PC-3 (cell line): ENCODE measurements at regions not wholly inside any gene's neighbourhood (a gene's known extent, or its start where the extent isn't known, plus 50 kb on each side); places are given as distances from the start of the nearest gene placed in this dataset.

ENCODE experiments used
- ATAC-seq: fragments of 200-7000 bp; cut with Tn5 transposase; 2 replicates; pipeline ENCODE4 v1.9.1; 2020; ENCODE audit warnings: mild to moderate bottlenecking, moderate library complexity
- BruUV-seq: library from RNA; stranded (reverse); fragments of 400-500 nt; replicated peaks from 2 replicates; lab custom pipeline; 2021; lab: Mats Ljungman, UMichigan
- CTCF ChIA-PET: fragments of 300-600 bp; sonication (Branson Sonifier 250); formaldehyde crosslinking; loops from one replicate; lab custom pipeline; 2022; ENCODE audit warnings: antibody characterized with exemption; lab: Charles Lee
- POLR2A ChIA-PET: fragments of 300-600 bp; sonication (Branson Sonifier 250); formaldehyde crosslinking; loops from one replicate; lab custom pipeline; 2022; ENCODE audit warnings: antibody characterized with exemption; ENCODE audit not compliant: unreplicated experiment; lab: Charles Lee
- DNase-seq: peaks from one replicate; pipeline ENCODE4 v3.0.0-alpha.2; 2015
- H2AFZ ChIP-seq: fragments of 300-600 bp; sonication (generic); 2 replicates; pipeline ENCODE4 v1.6.0; 2016; ENCODE audit warnings: antibody characterized with exemption, low read length
- H3F3A ChIP-seq: fragments of 300-600 bp; sonication (generic); one replicate; pipeline ENCODE4 v1.6.0; 2017; ENCODE audit warnings: antibody characterized with exemption, low read length, control low read depth, mild to moderate bottlenecking; ENCODE audit not compliant: unreplicated experiment
- H3K27ac ChIP-seq: fragments of 300-600 bp; sonication (generic); 2 replicates; pipeline ENCODE4 v1.5.1; 2016; ENCODE audit warnings: mild to moderate bottlenecking, low read length
- H3K27me3 ChIP-seq: fragments of 300-600 bp; sonication (generic); 2 replicates; pipeline ENCODE4 v1.6.1; 2016; ENCODE audit warnings: low read length, mixed read lengths
- H3K36me3 ChIP-seq: fragments of 300-600 bp; sonication (generic); 2 replicates; pipeline ENCODE4 v1.6.1; 2016; ENCODE audit warnings: low read depth, mixed run types, low read length, mixed read lengths
- H3K4me1 ChIP-seq: fragments of 300-600 bp; sonication (generic); 2 replicates; pipeline ENCODE4 v1.5.1; 2016; ENCODE audit warnings: low read length; ENCODE audit not compliant: insufficient read depth
- H3K4me2 ChIP-seq: fragments of 300-600 bp; sonication (generic); 2 replicates; pipeline ENCODE4 v1.6.0; 2016; ENCODE audit warnings: low read length
- H3K4me3 ChIP-seq: fragments of 300-600 bp; sonication (generic); 2 replicates; pipeline ENCODE4 v1.5.1; 2016; ENCODE audit warnings: mild to moderate bottlenecking, low read length, mixed read lengths
- H3K79me2 ChIP-seq: fragments of 300-600 bp; sonication (generic); 2 replicates; pipeline ENCODE4 v1.6.1; 2017; ENCODE audit warnings: low read length, mixed read lengths
- H3K9ac ChIP-seq: fragments of 300-600 bp; sonication (generic); 2 replicates; pipeline ENCODE4 v1.6.0; 2016; ENCODE audit warnings: mild to moderate bottlenecking, low read length
- H3K9me2 ChIP-seq: fragments of 300-600 bp; sonication (generic); replicated peaks from 2 replicates; pipeline ENCODE4 v1.6.1; 2016; ENCODE audit warnings: mixed run types, low read length, mixed read lengths
- H3K9me3 ChIP-seq: fragments of 300-600 bp; sonication (generic); 2 replicates; pipeline ENCODE4 v1.6.1; 2016; ENCODE audit warnings: low read length, mixed read lengths
- H4K20me1 ChIP-seq: fragments of 300-600 bp; sonication (generic); 2 replicates; pipeline ENCODE4 v1.6.1; 2016; ENCODE audit warnings: low read length, mixed read lengths
- EZH2 ChIP-seq: fragments of 300-600 bp; sonication (generic); IDR thresholded peaks from one replicate; pipeline ENCODE4 v1.6.1; 2017; ENCODE audit warnings: antibody characterized with exemption, mild to moderate bottlenecking, low read length; ENCODE audit not compliant: unreplicated experiment
- EZH2phosphoT487 ChIP-seq: fragments of 300-600 bp; sonication (generic); IDR thresholded peaks from 2 replicates; pipeline ENCODE4 v1.6.1; 2018; ENCODE audit warnings: mild to moderate bottlenecking, antibody characterized with exemption, low read length, borderline replicate concordance
- intact Hi-C: fragments of 100-400 bp; cut with micrococcal nuclease; formaldehyde crosslinking; loops from 2 replicates; pipeline ENCODE4 v1.9.0; 2023
- TF ChIP-seq, protein P1 (sequence below): fragments of 300-600 bp; sonication (generic); conservative IDR thresholded peaks from 2 replicates; pipeline ENCODE4 v1.5.1; 2017; ENCODE audit warnings: antibody characterized with exemption, low read depth, mild to moderate bottlenecking, low read length

DNA sequence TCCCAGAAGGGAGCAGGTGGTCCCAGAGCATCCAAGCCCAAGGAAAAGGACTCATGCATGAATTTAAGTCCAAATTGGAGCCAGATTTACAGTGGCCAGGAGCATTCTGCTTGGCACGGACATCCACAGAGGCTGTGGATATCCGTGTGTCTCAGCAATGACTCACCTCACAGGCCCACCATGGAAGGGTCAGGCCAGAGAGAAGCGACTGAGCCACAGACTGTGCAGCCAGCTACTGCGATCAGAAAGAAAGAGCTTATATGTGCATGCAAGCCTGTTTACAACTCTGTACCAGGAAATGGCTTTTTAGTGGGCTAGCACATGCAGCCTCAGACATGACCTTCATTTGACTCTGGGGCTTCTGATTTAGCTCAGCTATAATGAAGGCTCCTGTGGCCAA, 231.0 kb downstream of the C16orf95 start:
- 0 out of 2 replicates have a peak overlapping the region, but pooled peaks have one; percentile 16 for H3K4me2 ChIP-seq
- H3K4me3 ChIP-seq = no peak overlapping the region
- no peaks in the 10 kb centered on the region for H3K27me3 ChIP-seq
- H4K20me1 ChIP-seq = no peaks in the 10 kb centered on the region
- no peak overlapping the region for H2AFZ ChIP-seq
- H3K4me1 ChIP-seq = peaks cover 9% of the 10 kb centered on the region
- H3K9me2 ChIP-seq = no peaks in the 10 kb centered on the region
- CTCF ChIA-PET = no interaction called here
- TF ChIP-seq EZH2 (no peak), EZH2phosphoT487 (no peak)
- TF ChIP-seq, protein P1, sequence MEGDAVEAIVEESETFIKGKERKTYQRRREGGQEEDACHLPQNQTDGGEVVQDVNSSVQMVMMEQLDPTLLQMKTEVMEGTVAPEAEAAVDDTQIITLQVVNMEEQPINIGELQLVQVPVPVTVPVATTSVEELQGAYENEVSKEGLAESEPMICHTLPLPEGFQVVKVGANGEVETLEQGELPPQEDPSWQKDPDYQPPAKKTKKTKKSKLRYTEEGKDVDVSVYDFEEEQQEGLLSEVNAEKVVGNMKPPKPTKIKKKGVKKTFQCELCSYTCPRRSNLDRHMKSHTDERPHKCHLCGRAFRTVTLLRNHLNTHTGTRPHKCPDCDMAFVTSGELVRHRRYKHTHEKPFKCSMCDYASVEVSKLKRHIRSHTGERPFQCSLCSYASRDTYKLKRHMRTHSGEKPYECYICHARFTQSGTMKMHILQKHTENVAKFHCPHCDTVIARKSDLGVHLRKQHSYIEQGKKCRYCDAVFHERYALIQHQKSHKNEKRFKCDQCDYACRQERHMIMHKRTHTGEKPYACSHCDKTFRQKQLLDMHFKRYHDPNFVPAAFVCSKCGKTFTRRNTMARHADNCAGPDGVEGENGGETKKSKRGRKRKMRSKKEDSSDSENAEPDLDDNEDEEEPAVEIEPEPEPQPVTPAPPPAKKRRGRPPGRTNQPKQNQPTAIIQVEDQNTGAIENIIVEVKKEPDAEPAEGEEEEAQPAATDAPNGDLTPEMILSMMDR = no peak
- peak; percentile 12 for DNase-seq
- H3K27ac ChIP-seq = no peak overlapping the region
- H3F3A ChIP-seq = no peaks in the 10 kb centered on the region
- POLR2A ChIA-PET = no interaction called here
- intact Hi-C loops = no loop called here
- ATAC-seq = peak; percentile 79
- H3K9ac ChIP-seq = no peak overlapping the region
- no peaks in the 10 kb centered on the region for H3K9me3 ChIP-seq
- H3K79me2 ChIP-seq = no peaks in the 10 kb centered on the region
- no TSS peak for BruUV-seq
- no peaks in the 10 kb centered on the region for H3K36me3 ChIP-seq

- Histone ChIP-seq H3K27me3 (no peaks in the 10 kb centered on the region), H3K9ac (no peak overlapping the region)
Observed at GRCh38 chr16:87086575-87086974, 230.6 kb downstream of the C16orf95 start.

DNA sequence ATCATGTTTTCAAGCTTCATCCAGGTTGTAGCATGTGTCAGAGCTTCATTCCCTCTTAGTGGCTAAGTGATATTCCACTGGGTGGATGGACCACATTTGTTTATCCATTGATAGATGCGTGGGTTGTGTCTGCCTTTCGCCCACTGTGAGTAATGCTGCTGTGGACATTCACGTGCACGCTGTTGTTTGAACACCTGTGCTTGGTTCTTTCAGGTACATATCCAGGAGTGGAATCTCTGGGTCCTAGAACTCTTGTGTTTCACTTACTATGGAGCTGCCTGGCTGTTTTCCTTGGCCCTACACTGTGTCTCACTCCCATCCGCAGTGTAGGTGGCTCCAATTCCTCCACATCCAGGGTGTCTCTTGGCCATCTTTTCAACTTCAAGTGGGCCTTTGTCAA, 224.2 kb downstream of the C16orf95 start:
- POLR2A ChIA-PET = no interaction called here
- no peaks in the 10 kb centered on the region for H3K27me3 ChIP-seq

More at GRCh38 chr16:87086575-87086974, 230.6 kb downstream of the C16orf95 start:
- ChIA-PET POLR2A (no interaction called here), CTCF (no interaction called here)
- intact Hi-C loops = no loop called here
- no peaks in the 10 kb centered on the region for H3K36me3 ChIP-seq
- ATAC-seq (no peak), DNase-seq (peak; percentile 17)
- TF ChIP-seq EZH2phosphoT487 (no peak), EZH2 (no peak)
- TF ChIP-seq, protein P1 = no peak
- no peaks in the 10 kb centered on the region for H3F3A ChIP-seq
- peaks cover 9% of the 10 kb centered on the region for H3K4me1 ChIP-seq
- H3K4me2 ChIP-seq = 0 out of 2 replicates have a peak overlapping the region, but pooled peaks have one; percentile 16
- no peaks in the 10 kb centered on the region for H3K9me3 ChIP-seq
- no peak overlapping the region for H2AFZ ChIP-seq
- H3K4me3 ChIP-seq = no peak overlapping the region
- H3K79me2 ChIP-seq = no peaks in the 10 kb centered on the region
- no TSS peak for BruUV-seq
- no peaks in the 10 kb centered on the region for H4K20me1 ChIP-seq
- H3K9me2 ChIP-seq = no peaks in the 10 kb centered on the region
- no peak overlapping the region for H3K27ac ChIP-seq

More for the DNA sequence above, 224.2 kb downstream of the C16orf95 start:
- Histone ChIP-seq H3K4me3 (no peak overlapping the region), H3K9ac (no peak overlapping the region), H3K9me3 (no peaks in the 10 kb centered on the region), H3K9me2 (no peaks in the 10 kb centered on the region), H2AFZ (no peak overlapping the region), H3K79me2 (no peaks in the 10 kb centered on the region), H4K20me1 (no peaks in the 10 kb centered on the region), H3F3A (no peaks in the 10 kb centered on the region), H3K36me3 (no peaks in the 10 kb centered on the region), H3K4me2 (no peak overlapping the region), H3K4me1 (no peaks in the 10 kb centered on the region), H3K27ac (no peak overlapping the region)
- intact Hi-C loops = no loop called here
- CTCF ChIA-PET = no interaction called here
- no TSS peak for BruUV-seq
- no peak for DNase-seq
- TF ChIP-seq, protein P1 = no peak
- no peak for ATAC-seq
